Endothelial cell of umbilical vein (primary cell): ENCODE measurements at regions not wholly inside any gene's neighbourhood (a gene's known extent, or its start where the extent isn't known, plus 50 kb on each side); places are given as distances from the start of the nearest gene placed in this dataset.

Source experiments
- BruUV-seq: library from RNA; stranded (reverse); fragments of 400-500 nt; replicated peaks from 2 replicates; lab custom pipeline; 2021; lab: Mats Ljungman, UMichigan
- CTCF ChIA-PET: fragments of 300-600, 350-600 bp; sonication (Branson Sonifier 250); formaldehyde crosslinking; loops from one replicate; lab custom pipeline; 2021; ENCODE audit warnings: antibody characterized with exemption, inconsistent platforms; lab: Charles Lee
- POLR2A ChIA-PET: fragments of 300-600, 350-600 bp; sonication (Branson Sonifier 250); formaldehyde crosslinking; loops from one replicate; lab custom pipeline; 2021; ENCODE audit warnings: antibody characterized with exemption, inconsistent platforms; lab: Charles Lee
- DNase-seq: peaks from one replicate; pipeline ENCODE4 v3.0.0-alpha.2; 2011; ENCODE audit warnings: low read depth, low spot score
- FAIRE-seq: peaks from 2 replicates; lab custom pipeline; 2011; peaks lifted over from hg19 to GRCh38; lab: Jason Lieb, UNC
- H2AFZ ChIP-seq: 2 replicates; pipeline ENCODE4 v1.6.0; 2012; ENCODE audit warnings: low read depth, low read length, control low read depth, inconsistent platforms
- H3K27ac ChIP-seq: 2 replicates; pipeline ENCODE4 v1.5.1; 2011; ENCODE audit warnings: low read depth, mild to moderate bottlenecking, control low read depth, low read length, moderate library complexity; ENCODE audit not compliant: insufficient read depth
- H3K27me3 ChIP-seq, 2 experiments: 2 replicates each; pipeline versions ENCODE4 v1.6.0 to v1.6.1; 2011; ENCODE audit warnings: low read length in 2 of 2, mixed read lengths in 1 of 2; ENCODE audit not compliant: control insufficient read depth in 2 of 2, insufficient read depth in 2 of 2
- H3K36me3 ChIP-seq, 2 experiments: 2 replicates in 1 of 2; 3 replicates in 1 of 2; pipeline ENCODE4 v1.5.1; 2011; ENCODE audit warnings: low read length in 2 of 2, mild to moderate bottlenecking in 1 of 2, moderate library complexity in 1 of 2; ENCODE audit not compliant: control insufficient read depth in 2 of 2, insufficient read depth in 2 of 2; ENCODE audit errors: extremely low read depth in 1 of 2
- H3K4me1 ChIP-seq: 3 replicates; pipeline ENCODE4 v1.5.1; 2011; ENCODE audit warnings: mild to moderate bottlenecking, low read length; ENCODE audit not compliant: control insufficient read depth, insufficient read depth; ENCODE audit errors: extremely low read depth
- H3K4me2 ChIP-seq: 2 replicates; pipeline ENCODE4 v1.6.1; 2011; ENCODE audit warnings: low read length, control low read depth, mixed read lengths; ENCODE audit not compliant: insufficient read depth
- H3K4me3 ChIP-seq, 3 experiments: fragments of 200-600 bp in 1 of 3; sonication (generic), shearing (Covaris generic) in 1 of 3; replicated peaks in 1 of 3; 2 replicates each; pipeline ENCODE4 v1.5.1; 2011 to 2016; ENCODE audit warnings: control low read depth in 3 of 3, low read length in 3 of 3, mild to moderate bottlenecking in 2 of 3, inconsistent platforms in 1 of 3, low read depth in 1 of 3, moderate library complexity in 1 of 3; ENCODE audit not compliant: insufficient read depth in 1 of 3
- H3K79me2 ChIP-seq: 2 replicates; pipeline ENCODE4 v1.6.0; 2012; ENCODE audit warnings: low read length, inconsistent platforms; ENCODE audit not compliant: control insufficient read depth, insufficient read depth
- H3K9ac ChIP-seq: replicated peaks from 2 replicates; pipeline ENCODE3; 2011; ENCODE audit warnings: low read length, control low read depth; ENCODE audit not compliant: insufficient read depth; ENCODE audit errors: extremely low read depth
- H3K9me1 ChIP-seq: replicated peaks from 3 replicates; pipeline ENCODE4 v1.6.0; 2011; ENCODE audit warnings: mild to moderate bottlenecking, low read length; ENCODE audit not compliant: control insufficient read depth, insufficient read depth; ENCODE audit errors: extremely low read depth
- H3K9me3 ChIP-seq: replicated peaks from 2 replicates; pipeline ENCODE4 v1.5.1; 2012; ENCODE audit warnings: low read length, inconsistent platforms; ENCODE audit not compliant: control insufficient read depth, insufficient read depth
- H4K20me1 ChIP-seq: replicated peaks from 2 replicates; pipeline ENCODE3; 2011; ENCODE audit warnings: mild to moderate bottlenecking, low read length; ENCODE audit not compliant: control insufficient read depth, insufficient read depth; ENCODE audit errors: extremely low read depth
- CTCF ChIP-seq, 2 donors: IDR thresholded peaks; 1 replicate in 1 of 2; 2 replicates in 1 of 2; pipeline ENCODE4 v1.5.1; 2011; ENCODE audit warnings: low read length in 2 of 2, mild to moderate bottlenecking in 2 of 2, moderate library complexity in 2 of 2, control low read depth in 1 of 2, inconsistent platforms in 1 of 2, low read depth in 1 of 2; ENCODE audit not compliant: insufficient read depth in 1 of 2; ENCODE audit errors: extremely low read depth in 1 of 2
- EZH2 ChIP-seq: IDR thresholded peaks from 2 replicates; pipeline ENCODE4 v1.6.1; 2012; ENCODE audit warnings: borderline replicate concordance, low read depth, mild to moderate bottlenecking, moderate library complexity, low read length, inconsistent platforms; ENCODE audit not compliant: severe bottlenecking
- FOS ChIP-seq: IDR thresholded peaks from 2 replicates; pipeline ENCODE4 v1.6.1; 2011; ENCODE audit warnings: mild to moderate bottlenecking, low read length, moderate library complexity, borderline replicate concordance; ENCODE audit not compliant: insufficient read depth
- GATA2 ChIP-seq: IDR thresholded peaks from 2 replicates; pipeline ENCODE4 v1.7.0; 2011; ENCODE audit warnings: low read depth, mild to moderate bottlenecking, moderate library complexity, mixed read lengths, low read length; ENCODE audit not compliant: insufficient read length, insufficient read depth
- JUN ChIP-seq: IDR thresholded peaks from 2 replicates; pipeline ENCODE4 v1.6.1; 2011; ENCODE audit warnings: borderline replicate concordance, low read depth; ENCODE audit not compliant: insufficient read length, insufficient read depth
- MAX ChIP-seq: IDR thresholded peaks from 2 replicates; pipeline ENCODE4 v1.6.1; 2011; ENCODE audit not compliant: insufficient read depth, insufficient read length
- MYC ChIP-seq: IDR thresholded peaks from one replicate; pipeline ENCODE4 v1.6.1; 2011; ENCODE audit warnings: mild to moderate bottlenecking, low read depth, low read length
- POLR2A ChIP-seq: IDR thresholded peaks from 2 replicates; pipeline ENCODE4 v1.6.1; 2012; ENCODE audit warnings: low read depth, mild to moderate bottlenecking, control low read depth, low read length
- POLR2AphosphoS5 ChIP-seq: IDR thresholded peaks from 2 replicates; pipeline ENCODE4 v1.6.1; 2012; ENCODE audit warnings: low read depth, mild to moderate bottlenecking, control low read depth, low read length, moderate library complexity; ENCODE audit not compliant: insufficient read depth
- dilution Hi-C: fragments of 300-500 bp; cut with MboI; formaldehyde crosslinking; loops from one replicate; pipeline ENCODE4 v1.15.0; 2019; ENCODE audit warnings: low sequenced_read_pairs; ENCODE audit not compliant: extremely low pct_ligation_motif_present
- intact Hi-C: fragments of 100-400 bp; cut with micrococcal nuclease; formaldehyde crosslinking; loops from one replicate; pipeline ENCODE4 v1.10.0; 2022

DNA sequence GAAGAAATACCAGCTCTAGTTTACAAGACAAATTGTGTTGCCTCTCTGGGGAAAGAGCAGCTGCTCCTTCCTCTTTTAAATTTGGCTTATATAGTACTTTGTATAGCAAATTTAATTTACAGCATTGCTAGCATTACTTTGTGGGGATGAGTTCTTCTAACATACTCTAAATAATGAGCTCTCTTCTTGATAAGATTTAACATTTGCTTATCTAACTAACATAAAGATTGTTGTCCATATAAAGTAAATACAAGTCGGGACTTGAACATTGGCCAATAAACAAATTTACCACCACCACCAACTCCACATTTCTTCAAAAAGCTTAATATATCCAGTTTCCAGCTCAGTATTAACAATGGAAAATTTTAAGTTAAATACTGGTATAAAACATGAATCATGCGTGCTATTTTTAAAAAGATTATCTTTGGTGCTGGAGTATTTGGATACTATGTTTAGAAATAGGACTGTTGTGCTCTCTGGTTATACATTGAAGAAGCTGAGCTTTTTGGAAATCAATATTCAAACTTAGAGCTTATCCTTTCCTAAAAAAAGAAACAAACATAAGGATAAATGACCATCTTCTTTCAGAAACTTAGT is 1146.9 kb upstream of the GJE1 start:
- no peak overlapping the region for H3K27ac ChIP-seq
- DNase-seq (no peak), FAIRE-seq (no peak)
- no peak overlapping the region for H3K4me3 ChIP-seq
- no peaks in the 10 kb centered on the region for H3K79me2 ChIP-seq
- H3K4me1 ChIP-seq, result no peaks in the 10 kb centered on the region
- ChIA-PET CTCF (interaction anchor here (1.4 kb wide), 1 partner anchor 15 kb away, joined by 5 read pairs; no protein-coding TSS in a partner anchor), POLR2A (interaction anchor here (0.6 kb wide), 1 partner anchor 65 kb away, joined by 6 read pairs; no protein-coding TSS in a partner anchor)
- no peak overlapping the region for H3K4me2 ChIP-seq
- dilution Hi-C loops (no loop called here), intact Hi-C loops (no loop called here)
- H2AFZ ChIP-seq, result no peak overlapping the region
- no peaks in the 10 kb centered on the region for H3K36me3 ChIP-seq
- no peak for TF ChIP-seq EZH2
- no peak for TF ChIP-seq POLR2AphosphoS5
- no peak for TF ChIP-seq POLR2A
- TF ChIP-seq JUN, result no peak
- TF ChIP-seq MAX, result no peak
- no peak for TF ChIP-seq GATA2
- TF ChIP-seq FOS, result no peak
- TF ChIP-seq CTCF (IDR thresholded peaks at IDR 0.05; ENCODE audit: extremely low read depth in 1 of 2, insufficient read depth in 1 of 2, low read depth in 1 of 2, low read length in 2 of 2), result no peak
- TF ChIP-seq MYC, result no peak
- no peaks in the 10 kb centered on the region for H3K9me1 ChIP-seq
- H3K9ac ChIP-seq, result no peak overlapping the region
- H4K20me1 ChIP-seq, result no peaks in the 10 kb centered on the region
- BruUV-seq, result no TSS peak
- H3K9me3 ChIP-seq, result no peaks in the 10 kb centered on the region
- H3K27me3 ChIP-seq, result no peaks in the 10 kb centered on the region
